COLO668 (cell line): ENCODE measurements at regions not wholly inside any gene's neighbourhood (a gene's known extent, or its start where the extent isn't known, plus 50 kb on each side); places are given as distances from the start of the nearest gene placed in this dataset.

Experiments used
- DNase-seq: peaks from one replicate; lab custom pipeline; 2025; ENCODE audit not compliant: unreplicated experiment; lab: John Stamatoyannopoulos, UW

- no peak for DNase-seq
These were observed 340.2 kb upstream of the CBLB start for GRCh38 chr3:106208967-106209366.

GRCh38 chr3:106209482-106209881 lies 340.7 kb upstream of the CBLB start:
- DNase-seq: no peak

DNA sequence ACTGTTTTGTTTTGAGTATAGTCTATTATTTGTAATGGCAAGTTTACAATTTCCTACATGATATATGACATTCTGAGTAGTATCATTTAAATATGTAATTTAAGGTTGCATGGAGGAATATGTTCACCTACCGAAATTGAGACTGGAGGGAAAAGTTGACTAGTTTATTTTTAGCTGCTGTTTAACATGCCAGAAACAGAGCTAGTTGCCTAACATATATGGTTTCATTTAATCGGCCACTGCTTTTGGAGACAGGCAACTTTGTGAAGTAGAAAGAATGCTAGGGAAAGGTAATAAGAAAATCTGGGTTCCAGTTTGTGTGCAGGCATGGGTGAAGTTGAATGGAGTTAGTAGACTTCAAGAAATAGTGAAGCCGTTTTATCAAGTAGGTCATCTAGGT lies 342.1 kb upstream of the CBLB start:
- no peak for DNase-seq

GRCh38 chr3:106212665-106213222 lies 343.9 kb upstream of the CBLB start:
- DNase-seq: no peak

- no peak for DNase-seq
These were observed 345.1 kb upstream of the CBLB start for GRCh38 chr3:106213954-106214353.

- DNase-seq: no peak
These were observed 345.8 kb upstream of the CBLB start for GRCh38 chr3:106214641-106215040.

GRCh38 chr3:106215047-106215446 lies 346.2 kb upstream of the CBLB start:
- DNase-seq: no peak

DNA sequence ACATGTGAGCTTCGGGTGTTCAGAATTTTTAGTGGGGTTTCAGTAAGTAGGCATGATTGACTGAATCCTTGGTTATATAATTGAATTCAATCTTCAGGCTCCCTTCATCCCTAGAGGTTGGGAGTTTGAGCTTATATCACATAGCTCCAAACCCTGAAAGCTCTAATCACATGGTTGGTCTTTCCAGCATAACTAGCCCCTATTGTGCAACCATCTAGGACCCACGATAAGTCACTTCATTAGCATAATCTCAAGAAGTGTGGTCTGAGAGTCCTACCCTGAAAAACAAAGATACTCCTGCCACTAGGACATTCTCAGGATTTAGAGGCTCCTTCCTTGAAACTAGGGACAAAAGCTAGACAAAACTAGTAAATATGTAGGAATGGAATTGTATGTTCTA lies 348.9 kb upstream of the CBLB start:
- DNase-seq: no peak

DNA sequence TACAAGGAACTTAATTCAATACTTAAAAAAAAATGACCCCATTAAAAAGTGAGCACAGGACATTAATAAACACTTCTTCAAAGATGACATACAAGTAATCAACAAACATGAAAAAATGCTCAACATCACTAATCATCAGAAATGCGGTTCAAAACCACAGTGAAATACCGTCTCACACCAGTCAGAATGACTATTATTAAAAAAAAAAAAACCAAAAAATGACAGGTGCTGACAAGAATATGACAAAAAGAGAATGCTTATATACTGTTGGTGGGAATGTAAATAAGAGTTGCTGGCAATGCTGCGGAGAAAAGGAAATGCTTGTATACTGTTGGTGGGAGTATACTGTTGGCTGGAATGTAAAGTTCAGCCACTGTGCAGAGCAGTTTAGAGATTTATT lies 358.3 kb upstream of the CBLB start:
- DNase-seq: no peak

- DNase-seq: no peak
These were observed 359.5 kb upstream of the CBLB start for GRCh38 chr3:106228271-106228670.

DNA sequence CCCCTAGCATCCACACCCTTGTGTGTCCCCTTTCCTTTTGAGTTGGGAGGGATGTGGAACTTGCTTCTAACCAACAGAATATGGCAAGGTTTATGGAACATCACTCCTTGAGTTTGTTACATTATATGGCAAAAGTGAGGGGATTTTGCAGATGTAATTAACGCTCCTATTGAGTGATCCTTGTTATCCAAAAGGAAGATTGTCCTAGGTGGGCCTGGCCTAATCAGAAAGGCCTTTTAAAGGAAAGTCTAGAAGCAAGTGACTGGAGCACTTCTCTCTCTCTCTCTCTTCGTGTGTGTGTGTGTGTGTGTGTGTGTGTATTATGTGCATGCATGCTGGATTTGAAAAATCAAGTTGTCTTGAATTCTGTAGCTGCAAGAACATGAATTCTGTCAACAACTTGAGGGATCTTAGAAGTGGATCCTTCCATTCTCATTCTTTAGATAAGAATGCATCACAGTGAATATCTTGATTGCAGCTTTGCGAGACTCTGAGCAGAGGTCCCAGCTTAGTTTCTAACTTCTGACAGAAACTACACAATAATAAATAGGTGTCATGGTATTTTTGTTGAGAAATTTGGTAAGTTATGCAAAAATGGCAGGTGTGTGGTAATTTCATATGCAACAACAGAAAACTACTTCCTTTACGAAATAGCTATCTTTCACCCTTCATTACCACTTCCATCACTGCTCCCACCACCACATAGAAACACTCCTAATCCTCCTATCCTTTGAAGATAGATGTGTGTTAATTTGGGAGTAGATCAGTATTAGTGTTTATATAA lies 360.9 kb upstream of the CBLB start:
- no peak for DNase-seq

DNA sequence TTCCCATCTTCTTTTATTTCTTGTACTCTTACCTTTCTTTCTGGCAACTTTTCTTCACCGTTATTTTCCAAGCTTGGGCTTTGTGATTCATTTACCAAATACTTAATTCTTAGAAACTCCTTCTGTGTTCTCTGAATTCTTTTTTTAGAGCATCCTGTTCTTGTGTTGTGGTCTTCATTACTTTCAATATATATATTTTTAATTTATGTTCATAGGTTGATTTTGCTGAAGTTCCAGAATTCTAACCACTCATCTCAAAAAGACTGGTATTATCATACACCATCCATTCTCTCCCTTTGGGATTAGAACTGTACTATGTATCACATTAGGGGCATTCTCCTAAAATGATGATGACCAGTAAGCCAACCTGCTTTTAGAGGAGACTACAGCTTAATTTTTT lies 362.3 kb upstream of the CBLB start:
- DNase-seq: no peak

- DNase-seq: no peak
These were observed 364.1 kb upstream of the CBLB start for GRCh38 chr3:106232956-106233355.

DNA sequence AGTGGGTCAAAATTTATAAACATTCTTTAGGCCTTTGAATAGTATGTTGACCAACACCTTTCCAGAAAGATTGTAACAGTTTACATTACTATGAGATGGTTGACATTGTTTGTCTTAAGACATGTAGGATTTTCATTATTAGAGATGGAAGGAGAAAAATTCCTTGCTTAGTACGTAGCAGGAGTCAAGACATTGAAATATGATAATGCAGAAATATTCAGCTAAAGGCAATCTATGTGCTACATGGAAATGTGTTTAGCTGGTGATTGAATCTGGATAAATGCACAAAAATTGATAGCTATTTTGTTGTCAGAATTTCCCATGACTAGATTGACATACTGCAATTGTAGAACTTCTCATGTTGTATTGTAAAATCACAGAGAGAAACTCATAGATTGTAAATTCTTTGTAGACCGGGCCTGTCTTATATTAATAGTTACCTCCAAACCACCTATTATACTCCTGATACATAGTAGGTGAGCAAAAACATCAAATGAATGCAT lies 370.4 kb upstream of the CBLB start:
- no peak for DNase-seq

DNA sequence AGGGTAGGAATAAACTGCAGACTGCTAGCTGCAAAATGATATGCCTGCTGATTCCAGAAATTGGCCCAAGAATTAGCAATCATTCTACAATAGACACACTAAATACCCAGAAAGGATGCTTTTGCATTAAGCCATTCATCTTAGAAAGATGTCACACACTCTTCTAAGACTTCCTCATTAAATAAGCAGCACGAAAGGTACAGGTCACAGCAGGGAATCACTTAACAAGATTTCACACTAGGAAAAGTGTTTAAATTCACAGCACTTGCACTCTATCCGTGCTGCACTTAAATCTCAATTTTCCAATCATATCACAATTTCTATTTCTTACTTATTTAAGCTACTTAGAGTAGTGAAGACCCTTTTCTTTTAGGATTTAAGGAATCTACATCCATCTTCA lies 372.8 kb upstream of the CBLB start:
- no peak for DNase-seq

- no peak for DNase-seq
These were observed 374.0 kb upstream of the CBLB start for GRCh38 chr3:106242781-106243180.

DNA sequence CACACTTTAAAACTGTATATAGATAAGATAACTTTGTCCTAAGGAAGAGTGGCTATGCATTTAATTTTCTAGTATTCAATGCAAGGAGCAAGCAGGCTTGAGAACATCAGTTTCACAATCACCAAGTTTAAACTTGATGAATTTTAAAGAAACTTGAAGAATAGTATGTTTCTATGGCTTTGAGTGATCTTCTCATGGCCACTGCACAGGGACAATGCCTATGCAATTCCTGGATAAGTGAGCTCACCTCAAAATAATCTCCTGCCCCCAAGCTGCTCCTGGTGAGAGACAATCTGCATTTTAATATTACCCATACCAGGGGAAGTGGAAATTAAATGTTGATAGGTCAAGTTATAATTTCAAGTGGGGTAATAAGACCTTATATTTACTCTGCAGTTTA lies 376.6 kb upstream of the CBLB start:
- no peak for DNase-seq

GRCh38 chr3:106247902-106248684 lies 379.3 kb upstream of the CBLB start:
- DNase-seq: no peak

- no peak for DNase-seq
These were observed 380.3 kb upstream of the CBLB start for GRCh38 chr3:106249159-106249558.

GRCh38 chr3:106249981-106250380 lies 381.2 kb upstream of the CBLB start:
- no peak for DNase-seq

DNA sequence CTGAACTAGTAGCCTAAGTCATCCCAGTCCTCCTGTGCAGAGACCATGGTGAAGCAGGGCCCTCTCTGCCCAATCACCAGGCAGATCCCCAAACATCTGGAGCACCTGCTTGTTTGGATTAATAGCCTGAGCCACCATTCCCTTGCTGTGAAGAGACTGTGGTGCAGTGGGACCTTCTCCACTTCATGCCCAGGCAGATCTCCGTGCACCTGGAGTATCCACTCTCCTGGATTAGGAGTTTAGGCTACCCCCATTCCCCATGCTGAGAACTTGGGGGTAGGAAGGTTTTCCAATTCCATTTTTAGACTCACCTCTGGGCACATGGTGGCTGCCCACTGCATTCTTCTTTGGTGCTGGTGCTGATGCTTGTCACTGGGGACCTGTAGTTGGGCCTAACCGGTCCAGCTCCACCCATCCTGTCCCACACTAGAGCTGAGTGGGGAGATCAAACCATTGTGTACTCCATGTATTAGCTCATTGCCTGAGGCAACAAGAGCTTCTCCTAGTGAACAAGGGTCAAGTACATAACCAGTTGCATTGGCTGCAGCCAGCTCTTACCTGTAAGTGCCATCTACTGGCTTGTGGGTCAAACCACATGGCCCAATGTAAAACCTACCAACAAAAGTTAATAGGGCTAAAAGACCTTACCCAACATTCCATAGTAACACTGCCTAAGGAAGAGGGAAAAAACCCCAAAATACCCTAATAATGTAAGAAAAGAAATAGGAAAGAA lies 382.5 kb upstream of the CBLB start:
- no peak for DNase-seq
